Left lung (tissue), 4 donors: ENCODE measurements at regions not wholly inside any gene's neighbourhood (a gene's known extent, or its start where the extent isn't known, plus 50 kb on each side); places are given as distances from the start of the nearest gene placed in this dataset.

Experiments
- ATAC-seq: fragments of 200-7000 bp; cut with Tn5 transposase; one replicate; pipeline ENCODE4 v1.9.1; 2020; ENCODE audit warnings: moderate library complexity
- DNase-seq, 4 donors: peaks; one replicate each; pipeline ENCODE4 v3.0.0-alpha.2; 2013 to 2020
- H3K27ac ChIP-seq, 2 donors: fragments of 200-600 bp; sonication (generic) in 1 of 2; one replicate each; pipeline versions ENCODE4 v1.5.0 to v1.8.0; 2020 to 2021
- H3K27me3 ChIP-seq, 2 donors: fragments of 200-600 bp; sonication (generic) in 1 of 2; one replicate each; pipeline versions ENCODE4 v1.5.0 to v1.8.0; 2020 to 2021
- H3K36me3 ChIP-seq, 2 donors: fragments of 200-600 bp; sonication (generic) in 1 of 2; one replicate each; pipeline versions ENCODE4 v1.5.0 to v1.8.0; 2020 to 2021
- H3K4me1 ChIP-seq, 2 donors: fragments of 200-600 bp; one replicate each; pipeline ENCODE4 v1.8.0; 2021
- H3K4me3 ChIP-seq, 2 donors: fragments of 200-600 bp; sonication (generic) in 1 of 2; one replicate each; pipeline versions ENCODE4 v1.5.0 to v1.8.0; 2020 to 2021; ENCODE audit warnings: mild to moderate bottlenecking in 1 of 2
- H3K9me3 ChIP-seq, 2 donors: fragments of 200-600 bp; sonication (generic) in 1 of 2; one replicate each; pipeline versions ENCODE4 v1.5.0 to v1.8.0; 2020 to 2021
- intact Hi-C, 2 donors: fragments of 100-400 bp; cut with DNase I; formaldehyde crosslinking; loops; one replicate each; pipeline versions ENCODE4 v1.11.2 to v1.14.2; 2022
- TF ChIP-seq, protein P1 (sequence below), 2 donors: fragments of 200-600 bp; sonication (generic) in 1 of 2; IDR thresholded peaks; one replicate each; pipeline versions ENCODE4 v1.5.0 to v1.8.0; 2021; ENCODE audit warnings: antibody characterized with exemption in 2 of 2
- donor health status: DM: no; HTN: yes; CAD: no.
- donor health status: DM: no; HTN: no; CAD: no.

DNA sequence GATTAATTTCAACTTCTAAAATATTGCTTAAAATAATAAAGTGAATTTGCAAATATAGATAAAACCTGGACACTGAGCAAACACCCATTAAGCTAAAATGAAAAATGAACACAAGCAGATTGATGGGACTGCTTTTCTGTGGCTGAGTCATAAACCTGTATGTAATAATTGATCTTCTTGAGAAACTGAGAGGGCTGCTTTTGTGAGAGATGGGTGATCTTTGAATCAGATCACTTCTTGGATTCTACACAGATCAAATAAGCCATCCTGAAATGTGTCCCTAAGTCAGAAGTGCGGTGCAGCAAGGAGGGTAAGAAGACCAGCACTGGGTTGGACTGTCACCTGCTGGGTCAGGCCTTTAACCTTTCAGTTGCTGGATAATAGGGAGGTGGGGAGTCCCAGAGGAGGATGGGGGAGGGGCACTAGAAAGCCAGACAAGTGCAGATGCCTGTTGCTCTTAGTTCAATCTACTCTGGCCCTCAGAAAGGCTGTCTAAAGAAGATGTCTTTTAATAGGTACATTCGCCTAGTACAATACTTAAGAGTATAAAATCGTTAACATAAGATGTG is 178.2 kb upstream of the NAMPT start:
- H3K27me3 ChIP-seq, result no peaks in the 10 kb centered on the region
- peaks cover 0 to 4% of the 10 kb centered on the region in 2 donors for H3K9me3 ChIP-seq
- H3K4me1 ChIP-seq, result peaks cover 0 to 15% of the 10 kb centered on the region in 2 donors
- DNase-seq (no peak), ATAC-seq (no peak)
- intact Hi-C loops, result loop anchor here in 1 of 2 donors (10.0 kb wide), 1 partner anchor 288 kb away; no protein-coding TSS in a partner anchor
- H3K4me3 ChIP-seq, result no peak overlapping the region
- no peaks in the 10 kb centered on the region for H3K36me3 ChIP-seq
- peak overlapping the region in 1 of 2 donors; percentile 45 for H3K27ac ChIP-seq
- TF ChIP-seq, protein P1, sequence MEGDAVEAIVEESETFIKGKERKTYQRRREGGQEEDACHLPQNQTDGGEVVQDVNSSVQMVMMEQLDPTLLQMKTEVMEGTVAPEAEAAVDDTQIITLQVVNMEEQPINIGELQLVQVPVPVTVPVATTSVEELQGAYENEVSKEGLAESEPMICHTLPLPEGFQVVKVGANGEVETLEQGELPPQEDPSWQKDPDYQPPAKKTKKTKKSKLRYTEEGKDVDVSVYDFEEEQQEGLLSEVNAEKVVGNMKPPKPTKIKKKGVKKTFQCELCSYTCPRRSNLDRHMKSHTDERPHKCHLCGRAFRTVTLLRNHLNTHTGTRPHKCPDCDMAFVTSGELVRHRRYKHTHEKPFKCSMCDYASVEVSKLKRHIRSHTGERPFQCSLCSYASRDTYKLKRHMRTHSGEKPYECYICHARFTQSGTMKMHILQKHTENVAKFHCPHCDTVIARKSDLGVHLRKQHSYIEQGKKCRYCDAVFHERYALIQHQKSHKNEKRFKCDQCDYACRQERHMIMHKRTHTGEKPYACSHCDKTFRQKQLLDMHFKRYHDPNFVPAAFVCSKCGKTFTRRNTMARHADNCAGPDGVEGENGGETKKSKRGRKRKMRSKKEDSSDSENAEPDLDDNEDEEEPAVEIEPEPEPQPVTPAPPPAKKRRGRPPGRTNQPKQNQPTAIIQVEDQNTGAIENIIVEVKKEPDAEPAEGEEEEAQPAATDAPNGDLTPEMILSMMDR (IDR thresholded peaks at IDR 0.05), result no peak

DNA sequence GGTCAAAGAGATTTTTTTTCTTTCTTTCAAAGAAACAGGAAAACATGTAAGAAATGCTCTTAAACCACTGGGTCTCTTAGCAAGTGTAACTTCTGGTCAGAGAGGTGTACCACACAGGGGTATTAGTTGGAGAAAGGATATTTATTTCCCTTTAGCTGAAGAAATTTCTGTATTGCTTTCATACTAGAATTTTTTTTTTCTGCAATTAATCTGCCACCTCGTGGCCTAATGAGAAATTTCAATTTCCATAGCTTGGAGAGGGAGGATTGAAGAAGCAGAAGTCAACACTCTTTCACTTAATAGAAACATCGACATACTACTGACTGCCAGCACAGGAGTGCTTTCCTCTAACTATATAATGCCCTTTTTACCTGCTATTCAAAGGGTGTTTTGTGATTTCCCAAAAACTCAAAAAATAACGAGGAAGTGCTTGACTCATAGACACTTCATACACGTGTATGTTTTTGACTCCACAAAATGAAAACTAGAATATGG is 177.6 kb upstream of the NAMPT start:
- ATAC-seq (peak; percentile 81), DNase-seq (peak in 1 of 4 donors; percentile 51)
- no peaks in the 10 kb centered on the region for H3K36me3 ChIP-seq
- intact Hi-C loops, result loop anchor here in 1 of 2 donors (10.0 kb wide), 1 partner anchor 288 kb away; no protein-coding TSS in a partner anchor
- peak overlapping the region in 1 of 2 donors; percentile 45 for H3K27ac ChIP-seq
- TF ChIP-seq, protein P1 (IDR thresholded peaks at IDR 0.05), result peak; percentile 46 to 75
- H3K4me3 ChIP-seq, result no peak overlapping the region
- H3K27me3 ChIP-seq, result no peaks in the 10 kb centered on the region
- peaks cover 0 to 15% of the 10 kb centered on the region in 2 donors for H3K4me1 ChIP-seq
- H3K9me3 ChIP-seq, result peaks cover 0 to 5% of the 10 kb centered on the region in 2 donors

GRCh38 chr7:106460792-106461254 is 176.0 kb upstream of the NAMPT start:
- ATAC-seq (no peak), DNase-seq (no peak)
- H3K27me3 ChIP-seq, result no peaks in the 10 kb centered on the region
- no peaks in the 10 kb centered on the region for H3K36me3 ChIP-seq
- H3K4me1 ChIP-seq, result peaks cover 0 to 15% of the 10 kb centered on the region in 2 donors
- TF ChIP-seq, protein P1 (IDR thresholded peaks at IDR 0.05), result no peak
- peaks cover 0 to 5% of the 10 kb centered on the region in 2 donors for H3K9me3 ChIP-seq
- H3K4me3 ChIP-seq, result no peak overlapping the region
- intact Hi-C loops, result loop anchor here (2.0 to 10.0 kb wide), 2 partner anchors 284 to 286 kb away; no protein-coding TSS in a partner anchor
- no peak overlapping the region for H3K27ac ChIP-seq

- DNase-seq (no peak), ATAC-seq (no peak)
- Histone ChIP-seq H3K27me3 (no peaks in the 10 kb centered on the region), H3K4me1 (peaks cover 0 to 15% of the 10 kb centered on the region in 2 donors), H3K9me3 (peaks cover 0 to 5% of the 10 kb centered on the region in 2 donors), H3K27ac (no peak overlapping the region), H3K4me3 (no peak overlapping the region), H3K36me3 (no peaks in the 10 kb centered on the region)
- intact Hi-C loops, result loop anchor here (2.0 to 10.0 kb wide), 2 partner anchors 283 to 285 kb away; no protein-coding TSS in a partner anchor
- TF ChIP-seq, protein P1 (IDR thresholded peaks at IDR 0.05), result no peak
Observed at GRCh38 chr7:106459397-106460072, 174.8 kb upstream of the NAMPT start.

DNA sequence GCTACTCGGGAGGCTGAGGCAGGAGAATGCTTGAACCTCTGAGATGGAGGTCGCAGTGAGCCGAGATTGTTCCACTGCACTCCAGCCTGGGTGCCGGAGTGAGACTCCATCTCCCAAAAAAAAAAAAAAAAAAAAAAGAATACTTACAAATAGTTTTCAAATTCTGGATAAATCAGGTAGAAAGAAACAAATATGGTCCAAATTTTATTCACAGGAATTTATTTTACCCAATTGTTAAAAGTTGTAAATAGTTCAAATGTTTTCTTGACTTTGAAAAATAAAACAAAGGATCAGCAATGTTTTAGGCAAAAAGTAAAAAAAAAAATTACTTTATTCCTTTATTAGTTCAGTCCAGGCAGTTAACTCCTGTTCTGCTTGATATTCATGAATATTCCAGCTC is 172.9 kb upstream of the NAMPT start:
- H3K4me3 ChIP-seq, result no peak overlapping the region
- intact Hi-C loops, result no loop called here
- no peak overlapping the region for H3K27ac ChIP-seq
- ATAC-seq (no peak), DNase-seq (no peak)
- H3K36me3 ChIP-seq, result no peaks in the 10 kb centered on the region
- no peaks in the 10 kb centered on the region for H3K27me3 ChIP-seq
- TF ChIP-seq, protein P1 (IDR thresholded peaks at IDR 0.05), result no peak
- peaks cover 0 to 9% of the 10 kb centered on the region in 2 donors for H3K9me3 ChIP-seq
- peaks cover 0 to 10% of the 10 kb centered on the region in 2 donors for H3K4me1 ChIP-seq
